ENCODE measurements at regions not wholly inside any gene's neighbourhood (a gene's known extent, or its start where the extent isn't known, plus 50 kb on each side); places are given as distances from the start of the nearest gene placed in this dataset.
"Not testable (repeated sequence)": the region's sequence is repeated elsewhere in the genome, so short reads cannot be mapped to it uniquely, and the experiment has no call there.

DNA sequence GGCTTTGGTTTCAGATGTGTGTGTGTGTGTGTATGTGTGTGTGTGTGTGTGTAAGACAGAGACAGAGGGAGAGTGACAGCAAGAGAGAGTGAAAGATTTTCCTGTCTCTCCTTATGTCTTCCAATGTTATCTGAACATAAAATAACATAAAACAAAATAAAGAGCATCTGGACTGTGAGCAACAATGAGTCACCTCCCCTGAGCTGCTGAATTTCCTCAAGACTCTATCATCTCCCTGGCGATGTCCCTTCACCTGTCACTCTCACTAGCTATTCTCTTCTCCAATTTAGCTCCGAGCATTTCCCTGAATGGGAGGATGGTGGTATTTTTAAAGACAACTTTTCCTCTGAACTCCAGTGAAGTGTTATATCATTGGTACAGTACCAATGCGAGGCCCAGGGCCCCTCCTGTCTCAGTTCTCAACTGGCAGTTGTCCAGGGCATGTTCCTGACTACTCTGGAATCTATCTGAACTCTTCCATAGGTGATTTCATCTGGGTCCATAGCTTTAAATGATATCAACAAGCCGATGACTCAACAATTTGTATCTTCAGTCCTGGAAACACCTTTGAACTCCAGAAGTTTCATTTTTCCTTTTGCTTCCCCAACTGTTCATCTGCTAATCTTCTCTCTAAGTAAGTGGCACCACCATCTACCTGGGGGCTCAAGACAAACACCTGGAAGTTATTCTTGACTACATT is 195.0 kb upstream of the CLNK start:
- peak; percentile 20 for DNase-seq

DNA sequence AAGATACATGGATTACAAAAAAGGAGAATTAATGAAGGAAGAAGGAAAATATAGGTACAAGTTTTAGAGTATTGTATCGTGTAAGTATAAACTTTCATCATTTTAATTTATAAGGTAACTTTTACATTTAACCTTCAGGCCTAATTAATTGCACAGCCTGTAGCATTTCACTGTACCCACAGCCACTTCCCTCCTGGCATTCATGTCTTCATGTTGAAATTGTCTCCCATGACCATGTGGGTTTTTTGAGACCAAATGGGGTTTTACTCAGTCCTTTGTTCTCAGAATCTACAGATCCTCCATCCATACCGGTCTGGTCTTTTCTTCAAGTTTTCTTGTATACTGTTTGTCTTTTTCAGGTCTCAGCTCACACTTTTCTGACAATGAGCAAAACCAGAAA is 194.3 kb upstream of the CLNK start:
- DNase-seq: no peak

- no peak for DNase-seq
Measured at GRCh38 chr4:10877076-10877475, 192.5 kb upstream of the CLNK start.

- no peak for DNase-seq
Measured at GRCh38 chr4:10875144-10875799, 190.7 kb upstream of the CLNK start.

DNA sequence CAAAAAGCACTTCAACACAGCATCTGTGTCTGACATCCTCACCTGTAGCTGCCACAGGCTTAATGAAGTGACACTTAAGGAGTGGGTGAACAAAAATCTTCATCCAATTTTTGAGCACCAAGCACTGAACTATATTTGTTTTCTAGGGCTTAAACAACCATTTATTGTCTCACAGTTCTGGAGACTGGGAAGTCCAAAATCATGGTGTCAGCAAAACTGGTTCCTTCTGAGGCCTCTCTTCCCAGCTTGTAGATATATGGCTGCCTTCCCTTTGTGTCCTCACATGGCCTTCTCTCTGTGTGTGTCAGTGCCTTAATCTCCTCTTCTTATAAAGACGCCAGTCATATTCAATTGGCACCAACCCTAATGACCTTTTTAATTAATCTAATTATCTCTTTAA is 189.2 kb upstream of the CLNK start:
- DNase-seq: no peak

GRCh38 chr4:10872833-10873517 is 188.4 kb upstream of the CLNK start:
- DNase-seq: no peak

- DNase-seq: peak; percentile 91
Measured at GRCh38 chr4:10866666-10867065, 182.1 kb upstream of the CLNK start.

DNA sequence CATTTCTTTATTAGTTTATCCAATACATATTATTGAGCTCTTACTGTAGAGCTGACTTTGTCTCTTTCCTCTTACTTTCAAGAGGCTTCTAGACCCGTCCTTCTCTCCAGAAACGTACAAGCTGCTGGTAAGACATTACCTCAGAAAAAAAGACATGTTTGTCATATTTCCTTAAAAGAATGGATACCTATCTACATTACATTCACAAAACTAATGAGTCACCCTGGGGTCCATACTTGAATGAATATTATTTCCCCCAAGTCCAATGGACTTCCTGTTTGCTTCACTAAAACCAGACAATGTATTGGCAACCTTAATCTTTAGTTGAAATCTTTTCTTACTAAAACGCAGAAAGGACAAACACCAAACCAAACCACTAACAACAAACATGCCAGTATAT is 176.5 kb upstream of the CLNK start:
- no peak for DNase-seq

DNA sequence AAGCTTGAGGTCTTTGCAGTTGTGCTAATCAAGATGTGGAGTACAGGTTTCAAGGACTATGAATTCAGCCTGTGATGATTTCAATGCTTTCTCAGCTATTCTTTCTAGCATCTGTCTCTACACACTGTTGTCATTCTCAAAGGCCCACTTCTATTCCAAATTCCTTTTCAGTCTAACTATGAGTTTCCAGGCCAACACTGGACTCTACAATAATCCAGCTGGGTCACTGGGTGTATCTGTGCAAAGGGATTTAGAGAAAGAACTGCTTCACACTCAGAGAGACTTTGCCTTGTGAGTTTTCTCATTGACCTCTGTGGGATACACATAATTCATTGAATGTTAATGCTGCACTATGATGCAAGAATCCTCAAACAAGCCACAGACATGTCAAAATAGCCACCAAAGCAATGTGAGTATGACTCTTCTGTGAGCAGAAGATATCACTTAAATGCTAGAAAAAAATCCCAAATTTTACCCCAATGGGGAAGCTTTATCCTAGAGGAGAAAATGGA is 171.8 kb upstream of the CLNK start:
- DNase-seq: no peak

DNA sequence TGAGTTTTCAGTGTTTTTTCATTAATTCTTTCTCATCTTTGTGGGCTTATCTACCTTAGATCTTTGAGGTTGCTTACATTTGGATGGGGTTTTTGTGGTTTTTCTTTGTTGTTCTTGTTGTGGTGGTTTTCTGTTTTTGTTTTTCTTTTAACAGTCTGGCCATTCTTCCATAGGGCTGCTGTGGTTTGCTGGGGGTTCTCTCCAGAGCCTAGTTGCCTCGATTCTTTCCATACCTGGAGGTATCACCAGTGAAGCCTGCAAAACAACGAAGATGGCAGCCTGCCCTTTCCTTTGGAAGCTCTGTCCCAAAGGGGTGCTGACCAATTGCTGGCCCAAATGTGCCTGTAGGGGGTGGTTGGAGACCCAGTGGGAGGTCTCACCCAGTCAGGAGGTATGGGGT is 168.6 kb upstream of the CLNK start:
- DNase-seq: no peak

DNA sequence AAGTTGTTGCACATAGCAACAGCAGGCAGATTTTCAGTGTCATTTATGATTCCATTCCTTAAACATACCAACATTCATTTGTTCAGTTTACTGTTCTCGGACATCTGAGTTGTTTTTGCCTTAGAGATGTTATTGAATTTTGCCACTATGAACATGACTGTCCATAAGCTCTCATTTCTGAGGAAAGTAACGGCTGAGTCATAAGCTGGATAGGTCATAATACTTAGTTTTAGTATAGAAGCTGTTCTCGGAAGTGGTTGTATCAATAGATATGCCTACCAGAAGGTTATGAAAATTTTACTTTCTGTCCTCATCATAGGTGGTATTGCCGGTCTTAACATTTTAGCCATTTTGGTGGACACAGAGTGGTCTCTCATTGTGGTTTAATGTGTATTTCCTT is 157.1 kb upstream of the CLNK start:
- DNase-seq: no peak

- no peak for DNase-seq
Measured at GRCh38 chr4:10837151-10837550, 152.6 kb upstream of the CLNK start.

DNA sequence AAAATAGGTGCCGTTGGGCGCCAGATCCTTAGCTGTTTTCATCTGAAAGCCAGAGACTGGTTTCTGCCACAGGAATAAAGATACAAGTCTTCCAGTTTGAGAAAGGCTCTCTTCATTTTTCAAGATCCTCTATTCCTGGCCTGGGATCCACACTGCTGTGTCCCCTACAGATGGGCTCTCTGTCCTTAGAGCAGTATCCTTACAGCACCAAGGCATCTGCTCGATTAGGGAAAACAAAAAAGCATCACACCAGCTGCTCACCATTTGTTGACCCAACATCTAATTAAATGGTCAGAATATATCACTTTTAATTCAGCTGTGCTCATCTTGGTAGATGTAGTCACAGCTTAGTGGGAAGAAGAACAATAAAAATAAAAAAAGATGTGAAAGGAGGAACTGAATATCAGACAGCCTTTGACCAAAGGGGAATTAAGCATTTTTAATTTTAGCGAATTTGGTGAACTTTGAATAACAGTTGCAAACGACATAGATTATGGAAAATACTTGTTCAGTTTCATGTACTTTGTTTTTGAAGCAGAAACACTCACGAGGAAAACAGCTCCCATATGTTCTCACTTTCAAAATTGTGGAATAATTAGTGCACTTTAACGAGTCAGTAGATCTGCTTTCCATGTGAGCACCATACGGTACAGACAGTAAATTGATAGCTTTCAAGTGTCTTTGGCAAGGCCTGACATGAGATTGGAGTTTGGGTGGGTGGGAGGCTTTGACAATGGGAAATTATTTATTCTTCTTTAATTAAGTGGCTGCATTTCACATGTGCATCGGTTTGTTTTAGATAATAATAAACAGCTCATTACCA is 148.4 kb upstream of the CLNK start:
- DNase-seq: peak; percentile 94

GRCh38 chr4:10831727-10832408 is 147.3 kb upstream of the CLNK start:
- DNase-seq: peak; percentile 37

DNA sequence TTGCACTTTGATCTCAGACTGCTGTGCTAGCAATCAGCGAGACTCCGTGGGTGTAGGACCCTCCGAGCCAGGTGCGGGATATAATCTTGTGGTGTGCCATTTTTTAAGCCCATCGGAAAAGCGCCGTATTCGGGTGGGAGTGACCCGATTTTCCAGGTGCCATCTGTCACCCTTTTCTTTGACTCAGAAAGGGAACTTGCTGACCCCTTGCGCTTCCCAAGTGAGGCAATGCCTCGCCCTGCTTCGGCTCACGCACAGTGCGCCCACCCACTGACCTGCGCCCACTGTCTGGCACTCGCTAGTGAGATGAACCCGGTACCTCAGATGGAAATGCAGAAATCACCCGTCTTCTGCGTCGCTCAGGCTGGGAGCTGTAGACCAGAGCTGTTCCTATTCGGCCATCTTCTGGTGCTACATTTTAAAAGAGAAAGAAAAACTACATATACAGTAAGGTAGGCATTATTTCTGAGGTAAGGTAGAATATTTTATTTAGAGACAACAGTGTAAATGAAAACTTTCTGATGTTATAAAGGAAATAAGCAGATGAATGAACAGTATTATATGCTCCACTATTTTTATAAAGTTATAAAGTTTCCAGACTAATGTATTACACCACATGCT is 144.5 kb upstream of the CLNK start:
- not testable (repeated sequence) for DNase-seq

- DNase-seq: no peak
Measured at GRCh38 chr4:10821826-10822225, 137.3 kb upstream of the CLNK start.

GRCh38 chr4:10816571-10816970 is 132.0 kb upstream of the CLNK start:
- DNase-seq: no peak

DNA sequence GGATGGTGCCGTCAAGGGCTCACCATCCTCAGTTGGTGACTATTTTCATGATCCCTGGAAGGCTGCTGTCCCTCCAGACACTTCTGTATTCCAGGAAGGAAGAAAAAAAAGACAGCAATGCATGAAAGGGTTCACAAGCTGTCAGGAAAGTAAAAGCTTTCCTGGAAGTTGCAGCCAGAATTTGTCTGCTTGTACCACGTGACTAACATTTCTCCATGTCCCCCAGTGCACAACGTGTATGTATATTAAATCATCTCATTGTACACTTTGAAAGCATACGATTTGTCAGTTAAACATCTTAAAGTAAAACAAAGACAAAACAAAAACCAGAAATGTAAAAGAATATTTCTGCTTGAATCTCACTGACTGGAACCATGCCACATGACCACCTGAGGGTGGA is 127.4 kb upstream of the CLNK start:
- peak; percentile 35 for DNase-seq

- no peak for DNase-seq
Measured at GRCh38 chr4:10810411-10810810, 125.8 kb upstream of the CLNK start.

GRCh38 chr4:10809905-10810304 is 125.3 kb upstream of the CLNK start:
- DNase-seq: no peak

DNA sequence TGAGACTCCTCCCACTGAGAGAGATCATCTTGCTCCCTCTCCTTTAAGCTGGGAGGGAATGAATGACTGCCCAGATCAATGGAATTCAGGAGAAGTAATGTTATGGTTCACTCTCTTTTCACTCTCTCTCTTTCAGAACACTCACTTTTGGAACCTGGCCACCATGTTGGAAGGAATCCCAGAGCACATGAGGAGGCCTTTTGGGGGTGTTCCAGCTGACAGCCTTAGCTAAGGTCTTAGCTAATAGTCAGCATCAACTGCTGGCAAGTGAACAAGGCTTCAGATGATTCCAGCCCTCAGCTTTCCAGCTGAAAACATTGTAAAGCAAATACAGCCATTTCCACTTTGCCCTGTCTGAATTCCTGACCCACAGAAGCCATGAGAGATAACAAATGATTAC is 124.0 kb upstream of the CLNK start:
- no peak for DNase-seq

Data from NCI-H2171 treated with DMSO at 0.1 percent for 48 hours (cell line).